Osteoblast (primary cell): ENCODE measurements at regions not wholly inside any gene's neighbourhood (a gene's known extent, or its start where the extent isn't known, plus 50 kb on each side); places are given as distances from the start of the nearest gene placed in this dataset.
"Not testable (repeated sequence)": the region's sequence is repeated elsewhere in the genome, so short reads cannot be mapped to it uniquely, and the experiment has no call there.

Source experiments
- DNase-seq: peaks from one replicate; pipeline ENCODE4 v3.0.0; 2011; ENCODE audit warnings: low spot score, mixed read lengths; ENCODE audit not compliant: insufficient read length; ENCODE audit errors: missing footprints
- H2AFZ ChIP-seq: 2 replicates; pipeline ENCODE4 v1.6.0; 2011; ENCODE audit warnings: mild to moderate bottlenecking, low read length
- H3K27ac ChIP-seq: 2 replicates; pipeline ENCODE4 v1.5.1; 2011; ENCODE audit warnings: mild to moderate bottlenecking, low read depth, low read length, moderate library complexity
- H3K27me3 ChIP-seq: 2 replicates; pipeline ENCODE4 v1.6.0; 2012; ENCODE audit warnings: mild to moderate bottlenecking, control low read depth, inconsistent platforms, low read length, moderate library complexity; ENCODE audit not compliant: insufficient read depth
- H3K36me3 ChIP-seq: 2 replicates; pipeline ENCODE4 v1.5.1; 2011; ENCODE audit warnings: mild to moderate bottlenecking, low read length, control low read depth, moderate library complexity; ENCODE audit not compliant: insufficient read depth
- H3K4me1 ChIP-seq: 2 replicates; pipeline ENCODE4 v1.5.1; 2011; ENCODE audit warnings: mild to moderate bottlenecking, low read length, control low read depth, moderate library complexity; ENCODE audit not compliant: insufficient read depth
- H3K4me2 ChIP-seq: 2 replicates; pipeline ENCODE4 v1.6.0; 2011; ENCODE audit warnings: mild to moderate bottlenecking, low read length; ENCODE audit not compliant: insufficient read depth
- H3K4me3 ChIP-seq: fragments of 200-600 bp; sonication (generic); 3 replicates; pipeline ENCODE4 v1.5.1; 2012; ENCODE audit warnings: mild to moderate bottlenecking, low read length, inconsistent platforms; ENCODE audit not compliant: insufficient read depth
- H3K79me2 ChIP-seq: 2 replicates; pipeline ENCODE4 v1.6.0; 2012; ENCODE audit warnings: mild to moderate bottlenecking, low read length, control low read depth, inconsistent platforms; ENCODE audit not compliant: insufficient read depth
- H3K9me3 ChIP-seq: 2 replicates; pipeline ENCODE4 v1.5.1; 2011; ENCODE audit warnings: low read depth, low read length, control low read depth
- H4K20me1 ChIP-seq: 2 replicates; pipeline ENCODE4 v1.6.0; 2012; ENCODE audit warnings: mild to moderate bottlenecking, low read length, control low read depth; ENCODE audit not compliant: insufficient read depth
- TF ChIP-seq, protein P1 (sequence below): IDR thresholded peaks from 2 replicates; pipeline ENCODE4 v1.5.1; 2011; ENCODE audit warnings: mild to moderate bottlenecking, low read depth, low read length, moderate library complexity; ENCODE audit errors: extremely low read depth

DNA sequence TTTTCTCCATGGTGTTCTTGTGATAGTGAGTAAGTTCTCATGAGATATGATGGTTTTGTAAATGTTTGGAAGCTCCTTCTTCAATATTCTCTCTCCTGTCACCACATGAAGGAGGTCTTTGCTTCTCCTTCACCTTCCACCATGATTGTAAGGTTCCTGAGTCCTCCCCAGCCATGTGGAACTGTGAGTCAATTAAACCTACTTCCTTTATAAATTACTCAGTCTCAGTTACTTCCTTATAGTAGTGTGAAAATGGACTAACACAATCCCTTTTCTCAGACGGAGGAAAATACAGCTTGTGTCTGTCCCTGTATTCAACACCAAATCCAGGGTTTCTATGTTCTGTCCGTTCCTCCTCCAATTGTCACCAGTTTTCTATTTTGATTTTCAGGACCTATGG is 181.0 kb downstream of the ALDH8A1 start:
- no peak overlapping the region for H3K27ac ChIP-seq
- no peaks in the 10 kb centered on the region for H3K9me3 ChIP-seq
- no peak overlapping the region for H3K4me3 ChIP-seq
- no peaks in the 10 kb centered on the region for H3K36me3 ChIP-seq
- no peak for DNase-seq
- H3K4me2 ChIP-seq = no peak overlapping the region
- no peak overlapping the region for H2AFZ ChIP-seq
- peaks cover 4% of the 10 kb centered on the region for H3K27me3 ChIP-seq
- H3K4me1 ChIP-seq = peaks cover 2% of the 10 kb centered on the region
- no peaks in the 10 kb centered on the region for H3K79me2 ChIP-seq
- no peaks in the 10 kb centered on the region for H4K20me1 ChIP-seq
- TF ChIP-seq, protein P1, sequence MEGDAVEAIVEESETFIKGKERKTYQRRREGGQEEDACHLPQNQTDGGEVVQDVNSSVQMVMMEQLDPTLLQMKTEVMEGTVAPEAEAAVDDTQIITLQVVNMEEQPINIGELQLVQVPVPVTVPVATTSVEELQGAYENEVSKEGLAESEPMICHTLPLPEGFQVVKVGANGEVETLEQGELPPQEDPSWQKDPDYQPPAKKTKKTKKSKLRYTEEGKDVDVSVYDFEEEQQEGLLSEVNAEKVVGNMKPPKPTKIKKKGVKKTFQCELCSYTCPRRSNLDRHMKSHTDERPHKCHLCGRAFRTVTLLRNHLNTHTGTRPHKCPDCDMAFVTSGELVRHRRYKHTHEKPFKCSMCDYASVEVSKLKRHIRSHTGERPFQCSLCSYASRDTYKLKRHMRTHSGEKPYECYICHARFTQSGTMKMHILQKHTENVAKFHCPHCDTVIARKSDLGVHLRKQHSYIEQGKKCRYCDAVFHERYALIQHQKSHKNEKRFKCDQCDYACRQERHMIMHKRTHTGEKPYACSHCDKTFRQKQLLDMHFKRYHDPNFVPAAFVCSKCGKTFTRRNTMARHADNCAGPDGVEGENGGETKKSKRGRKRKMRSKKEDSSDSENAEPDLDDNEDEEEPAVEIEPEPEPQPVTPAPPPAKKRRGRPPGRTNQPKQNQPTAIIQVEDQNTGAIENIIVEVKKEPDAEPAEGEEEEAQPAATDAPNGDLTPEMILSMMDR = no peak

DNA sequence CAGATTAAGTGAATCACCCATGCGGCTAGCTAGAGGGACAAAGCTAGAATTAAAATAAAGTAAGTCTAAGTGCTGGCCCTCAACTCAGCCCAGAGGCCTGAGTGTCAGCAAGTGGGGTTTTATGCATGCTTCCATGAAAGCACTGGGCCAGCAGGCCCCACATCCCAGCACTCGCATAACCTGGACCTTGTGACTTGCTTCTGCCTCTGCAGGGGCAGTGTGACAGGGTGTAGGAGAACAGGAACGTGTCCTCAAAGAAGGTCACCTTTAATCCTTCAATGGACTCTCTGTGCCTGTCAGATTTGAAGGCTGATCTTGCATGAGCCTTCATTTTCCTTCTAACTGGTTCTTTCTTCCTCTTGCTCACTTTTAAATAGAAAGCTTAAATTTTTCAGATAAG is 183.4 kb downstream of the ALDH8A1 start:
- Histone ChIP-seq H4K20me1 (no peaks in the 10 kb centered on the region), H3K27ac (no peak overlapping the region), H3K36me3 (no peaks in the 10 kb centered on the region), H3K9me3 (no peaks in the 10 kb centered on the region), H3K4me3 (no peak overlapping the region), H3K4me1 (no peaks in the 10 kb centered on the region), H3K79me2 (no peaks in the 10 kb centered on the region), H3K27me3 (peaks cover 4% of the 10 kb centered on the region), H3K4me2 (no peak overlapping the region), H2AFZ (no peak overlapping the region)
- TF ChIP-seq, protein P1 = no peak
- no peak for DNase-seq

DNA sequence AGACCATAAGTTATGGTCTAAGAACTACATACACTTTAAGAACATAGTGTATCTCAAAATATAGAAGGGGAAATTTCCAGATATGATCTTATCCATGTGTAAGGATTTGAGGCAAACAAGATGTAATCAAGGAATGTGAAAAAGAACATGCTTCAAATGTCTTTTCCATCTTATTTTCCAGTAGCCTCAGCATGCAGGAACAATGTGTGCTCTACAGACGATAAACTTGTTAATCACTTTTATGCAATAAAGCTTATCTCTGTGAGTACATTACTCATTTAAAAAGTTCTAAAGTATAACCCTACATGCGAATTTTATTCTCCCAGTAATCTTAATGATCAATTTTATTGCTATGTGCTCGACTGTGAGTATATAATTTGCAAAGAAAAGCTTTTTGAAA is 185.2 kb downstream of the ALDH8A1 start:
- H3K4me3 ChIP-seq = no peak overlapping the region
- H3K27ac ChIP-seq = no peak overlapping the region
- H3K9me3 ChIP-seq = no peaks in the 10 kb centered on the region
- H3K36me3 ChIP-seq = no peaks in the 10 kb centered on the region
- H3K4me1 ChIP-seq = no peaks in the 10 kb centered on the region
- no peak overlapping the region for H2AFZ ChIP-seq
- H4K20me1 ChIP-seq = no peaks in the 10 kb centered on the region
- peaks cover 4% of the 10 kb centered on the region for H3K27me3 ChIP-seq
- no peaks in the 10 kb centered on the region for H3K79me2 ChIP-seq
- no peak overlapping the region for H3K4me2 ChIP-seq
- TF ChIP-seq, protein P1 = no peak
- DNase-seq = no peak

DNA sequence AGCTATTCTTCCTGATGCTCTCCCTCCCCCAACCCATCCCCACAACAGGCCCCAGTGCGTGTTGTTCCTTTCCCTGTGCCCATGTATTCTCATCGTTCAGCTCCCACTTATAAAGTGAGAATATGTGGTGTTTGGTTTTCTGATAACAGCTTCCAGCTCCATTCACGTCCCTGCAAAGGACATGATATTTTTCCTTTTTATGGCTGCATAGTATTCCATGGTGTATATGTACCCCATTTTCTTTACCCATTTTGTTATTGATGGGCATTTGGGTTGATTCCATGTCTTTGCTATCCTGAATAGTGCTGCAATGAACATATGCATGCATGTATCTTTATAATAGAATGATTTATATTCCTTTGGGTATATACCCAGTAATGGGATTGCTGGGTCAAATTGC is 186.3 kb downstream of the ALDH8A1 start:
- H3K4me2 ChIP-seq, H3K36me3 ChIP-seq, H3K4me1 ChIP-seq, H3K27me3 ChIP-seq, H3K9me3 ChIP-seq, H4K20me1 ChIP-seq, DNase-seq, H2AFZ ChIP-seq, H3K79me2 ChIP-seq, H3K27ac ChIP-seq, H3K4me3 ChIP-seq: not testable (repeated sequence)

DNA sequence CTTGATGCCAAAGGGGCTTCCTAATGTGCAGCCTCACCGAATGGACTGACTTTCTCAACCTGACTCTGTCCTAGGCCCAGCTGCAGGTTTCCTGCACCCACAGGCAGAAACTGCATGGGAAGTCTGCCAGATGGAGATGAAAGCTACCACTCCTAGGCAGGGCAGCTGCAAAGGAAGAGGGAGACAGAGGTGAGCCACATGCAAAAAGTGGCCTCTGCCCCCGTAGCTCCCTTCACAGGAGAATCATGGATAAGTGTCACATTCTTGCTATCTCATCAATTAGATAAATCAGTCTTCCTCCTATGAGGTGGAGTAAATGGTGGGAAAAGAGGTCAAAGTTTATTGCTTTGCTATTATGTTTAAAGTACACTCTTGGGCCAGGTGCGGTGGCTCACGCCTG is 191.3 kb downstream of the ALDH8A1 start:
- H3K27ac ChIP-seq = no peak overlapping the region
- no peak for DNase-seq
- H3K79me2 ChIP-seq = no peaks in the 10 kb centered on the region
- no peak overlapping the region for H3K4me2 ChIP-seq
- no peaks in the 10 kb centered on the region for H3K36me3 ChIP-seq
- H2AFZ ChIP-seq = no peak overlapping the region
- H4K20me1 ChIP-seq = no peaks in the 10 kb centered on the region
- H3K4me3 ChIP-seq = no peak overlapping the region
- TF ChIP-seq, protein P1 = no peak
- H3K4me1 ChIP-seq = no peaks in the 10 kb centered on the region
- no peaks in the 10 kb centered on the region for H3K27me3 ChIP-seq
- no peaks in the 10 kb centered on the region for H3K9me3 ChIP-seq
